ENCODE measurements at regions not wholly inside any gene's neighbourhood (a gene's known extent, or its start where the extent isn't known, plus 50 kb on each side); places are given as distances from the start of the nearest gene placed in this dataset.

DNA sequence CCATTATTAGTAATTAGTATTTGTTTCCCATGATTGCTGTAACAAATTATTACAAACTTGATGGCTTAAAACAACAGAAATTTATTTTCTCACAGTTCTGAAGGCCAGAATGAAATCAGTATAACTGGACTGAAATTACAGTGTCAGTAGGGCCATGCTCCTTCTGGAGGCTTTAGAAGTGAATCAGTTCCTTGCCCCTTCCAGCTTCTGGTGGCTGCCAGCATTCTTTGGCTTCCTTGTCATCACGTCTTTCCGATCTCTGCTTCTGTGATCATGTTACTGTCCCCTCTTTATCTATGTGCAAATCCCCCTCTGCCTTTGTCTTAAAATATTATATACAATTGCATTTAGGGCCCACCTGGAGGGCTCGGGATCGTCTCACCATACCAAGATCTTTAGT, 92.0 kb downstream of the FOXB1 start:
- no peak for DNase-seq

DNA sequence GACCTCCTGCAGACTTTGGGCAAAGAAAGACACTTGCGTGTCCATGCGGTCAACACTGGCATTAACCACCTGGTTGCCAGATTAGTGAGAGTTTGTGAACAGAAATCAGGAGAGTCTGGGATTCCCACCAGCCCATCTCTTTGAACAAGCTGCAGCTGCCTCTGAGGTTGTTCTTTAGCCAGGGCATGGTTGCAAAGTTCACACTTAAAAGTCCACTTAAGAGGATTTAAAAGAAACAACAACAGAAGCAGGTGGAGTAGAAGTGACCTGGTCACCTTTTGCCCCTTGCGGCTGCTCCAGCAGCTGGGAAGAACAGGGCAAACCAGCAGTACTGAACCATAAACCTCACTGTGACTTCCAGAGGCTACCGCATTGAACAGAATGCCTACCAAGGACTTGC, 97.3 kb downstream of the FOXB1 start:
- no peak for DNase-seq

DNA sequence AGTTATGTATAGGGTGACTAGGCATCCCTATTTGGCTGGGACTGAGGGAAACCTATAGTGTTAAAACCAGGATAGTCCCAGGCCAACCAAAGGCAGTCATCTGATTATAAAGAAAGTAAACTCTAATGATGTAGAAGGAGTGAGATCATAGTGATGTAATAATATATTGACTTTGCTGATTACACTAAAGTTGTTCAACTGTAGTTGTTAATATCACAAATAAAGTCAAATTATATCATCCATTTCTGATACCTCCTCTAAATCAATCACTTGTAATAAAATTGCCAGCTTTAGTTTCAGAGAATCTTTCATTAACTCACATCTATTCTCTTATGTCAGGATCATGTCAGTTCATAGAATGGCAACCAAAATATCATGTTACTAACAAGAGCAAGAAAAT, 98.6 kb downstream of the FOXB1 start:
- DNase-seq, result no peak

DNA sequence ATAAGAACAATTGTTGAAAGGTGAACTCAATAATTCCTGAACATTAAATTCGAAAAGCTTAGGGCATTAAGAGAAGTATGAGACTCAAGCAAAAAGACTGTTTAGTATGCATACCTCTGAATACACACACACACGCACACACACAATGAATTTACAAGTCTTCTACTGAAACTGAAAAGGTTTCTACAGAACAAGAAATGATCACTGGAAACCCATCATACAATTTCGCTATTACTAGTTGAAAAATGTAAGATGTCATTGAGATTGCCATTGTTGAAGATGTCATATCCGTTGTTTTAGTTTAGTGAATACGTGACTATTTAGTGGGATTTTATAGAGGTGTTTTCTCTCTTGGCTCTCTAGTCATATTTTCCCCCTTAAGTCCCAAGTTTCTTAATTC, 106.8 kb downstream of the FOXB1 start:
- no peak for DNase-seq

DNA sequence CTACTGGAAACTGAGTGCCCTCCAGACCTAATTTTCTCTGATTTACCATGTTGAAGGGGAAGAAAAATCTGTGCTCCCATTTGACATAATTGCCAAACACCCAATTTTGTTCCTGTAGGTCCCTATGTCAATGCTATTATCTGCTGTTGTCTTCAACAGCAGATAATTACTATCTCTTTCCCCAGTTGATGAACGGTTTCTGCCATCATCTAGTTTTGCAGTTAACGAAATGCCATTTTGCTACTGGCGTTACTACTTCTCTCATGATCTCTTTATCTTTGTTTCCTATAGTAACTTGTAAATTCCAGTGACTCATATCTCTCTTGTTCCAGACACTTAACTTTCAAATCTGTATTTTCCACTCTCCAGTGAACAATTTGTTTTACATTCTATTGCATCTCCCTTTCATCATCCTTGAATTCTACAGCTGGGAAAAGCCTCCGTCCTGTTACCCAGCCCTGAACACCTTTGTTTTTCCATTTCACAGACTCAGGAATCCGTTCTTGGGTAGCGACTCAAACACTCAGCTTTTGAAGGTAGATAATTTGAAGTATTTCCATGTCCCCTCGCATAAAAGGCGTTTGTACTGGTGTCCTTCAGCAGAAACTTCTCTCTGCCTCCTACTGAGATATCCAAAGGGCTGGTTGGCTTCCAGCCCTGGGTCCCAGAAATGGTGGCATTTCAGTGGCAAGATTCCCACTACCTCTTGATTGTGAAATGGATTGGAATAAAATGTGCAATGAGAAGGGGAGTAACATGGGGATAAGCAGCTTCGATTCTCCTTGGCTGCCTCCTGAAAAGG, 111.7 kb downstream of the FOXB1 start:
- no peak for DNase-seq

DNA sequence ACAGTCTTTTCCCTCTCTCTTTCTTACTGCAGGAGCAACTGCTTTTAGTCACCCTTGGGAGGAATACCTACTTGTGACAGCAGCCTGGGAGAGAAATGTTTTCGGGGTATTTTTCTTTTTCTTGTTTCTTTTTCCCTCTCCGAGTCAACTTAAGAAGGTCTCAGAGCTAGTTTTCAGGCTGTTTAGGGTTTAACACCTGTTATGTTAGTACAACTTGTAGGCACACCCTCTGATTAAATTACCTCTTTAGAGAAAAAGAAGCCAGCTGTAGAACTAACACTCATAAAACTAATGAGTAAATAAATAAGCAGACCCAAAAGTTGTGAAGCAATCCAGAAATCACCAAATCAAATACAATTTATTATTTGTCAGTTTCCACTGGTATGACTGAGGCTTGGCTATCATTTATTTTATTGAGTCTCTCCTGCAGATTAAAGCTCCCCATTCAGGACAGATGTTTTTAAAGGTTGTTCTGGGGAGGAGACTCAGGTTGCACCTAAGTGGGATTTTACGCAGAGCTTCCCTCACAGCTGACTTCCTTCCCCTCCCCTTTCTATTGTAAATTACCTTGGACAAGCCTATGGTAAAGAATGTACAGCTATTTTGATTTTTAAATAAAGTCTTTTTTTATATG, 112.5 kb downstream of the FOXB1 start:
- DNase-seq, result no peak

DNA sequence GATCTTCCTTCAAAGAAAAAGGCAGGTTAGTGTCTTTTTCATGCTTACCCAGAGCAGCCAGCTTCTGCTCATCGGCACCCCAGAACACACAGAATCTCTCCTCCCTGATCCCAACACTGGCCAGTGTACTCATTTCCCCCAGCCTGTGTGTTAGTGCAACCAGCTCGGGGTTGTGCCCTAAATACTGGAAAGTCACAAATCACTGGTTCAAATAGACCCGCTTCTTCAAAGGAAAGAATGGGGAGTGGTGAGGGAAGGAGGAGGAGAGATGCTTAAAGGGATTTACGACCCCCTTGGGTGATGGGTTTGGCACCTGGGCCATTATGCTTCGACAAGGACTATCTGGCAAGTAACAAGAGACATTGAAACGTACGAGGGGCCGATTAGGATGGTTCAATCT, 114.0 kb downstream of the FOXB1 start:
- DNase-seq, result peak; percentile 58

DNA sequence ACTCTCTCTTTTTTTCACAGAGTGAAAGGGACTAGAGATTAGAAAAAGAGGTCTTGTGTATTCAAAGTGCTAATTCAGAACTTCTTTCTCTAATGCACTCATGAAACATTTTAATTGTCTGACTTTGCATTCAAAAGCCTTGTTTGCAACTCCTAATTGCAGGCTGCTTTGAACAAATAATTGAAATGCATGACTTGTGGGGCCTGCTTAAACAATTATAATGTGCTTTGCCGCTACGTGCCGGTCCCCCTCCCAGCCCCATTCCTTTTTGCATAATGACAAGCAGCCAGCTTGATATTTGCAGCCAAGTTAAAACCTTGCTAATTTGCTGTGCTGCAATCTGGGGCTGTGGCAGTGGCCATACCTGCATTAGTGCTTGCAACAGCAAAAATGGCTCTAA, 114.5 kb downstream of the FOXB1 start:
- peak; percentile 50 for DNase-seq

DNA sequence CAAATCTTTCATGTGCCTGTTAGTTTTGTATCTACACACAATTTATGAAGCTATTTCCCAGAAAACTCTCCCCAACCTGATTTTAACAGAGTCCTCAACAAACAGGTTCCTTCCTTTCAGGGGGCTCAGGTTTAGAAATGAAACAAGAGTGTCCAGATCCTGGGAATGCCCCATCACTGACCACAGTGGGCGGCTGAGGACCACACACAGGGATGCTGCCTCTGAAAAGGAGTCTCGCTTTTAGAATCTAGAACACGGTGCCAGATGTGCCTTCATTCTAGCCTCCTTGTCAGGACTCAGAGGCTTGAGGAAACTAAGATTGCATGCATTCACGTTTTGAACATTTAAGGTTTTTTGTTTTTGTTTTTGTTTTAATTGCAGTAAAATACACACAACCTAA, 115.0 kb downstream of the FOXB1 start:
- DNase-seq, result no peak

DNA sequence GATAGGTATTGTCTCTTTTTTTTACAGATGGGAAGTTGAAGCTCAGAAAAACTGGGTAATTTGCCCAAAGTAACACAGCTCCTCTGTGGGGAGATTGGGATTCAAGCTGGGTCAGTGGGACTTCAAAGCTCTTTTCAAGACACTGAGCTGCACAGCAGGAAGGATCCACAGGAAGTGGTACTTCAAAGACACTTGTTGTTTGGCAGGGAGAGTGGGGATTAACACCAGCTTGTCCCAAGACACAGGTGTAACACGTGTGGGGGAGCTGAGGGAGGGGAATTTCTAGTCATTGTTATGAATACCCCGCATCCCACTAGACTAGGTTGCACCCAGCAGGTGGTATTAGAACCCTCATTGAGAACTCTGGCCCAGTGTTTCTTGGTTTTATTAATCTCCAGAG, 116.0 kb downstream of the FOXB1 start:
- DNase-seq, result no peak

DNA sequence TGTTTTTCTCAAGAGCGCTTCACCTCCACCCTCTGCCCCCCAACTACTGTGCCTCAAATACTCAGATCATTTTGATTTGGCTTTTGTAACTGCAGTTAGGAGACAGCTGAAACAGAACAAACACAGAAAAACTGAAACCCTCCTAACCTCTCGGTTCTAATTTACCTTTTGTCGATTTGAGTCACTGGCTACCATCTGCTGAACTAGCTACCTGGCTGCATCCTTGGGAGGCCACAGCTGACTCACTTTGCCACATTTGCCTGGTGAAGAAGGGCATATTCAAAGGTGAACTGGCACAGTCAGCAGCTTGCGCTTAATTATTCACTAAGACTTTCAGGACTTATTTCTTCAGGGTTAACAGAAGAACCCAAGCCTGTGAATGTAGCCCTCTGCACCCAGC, 117.7 kb downstream of the FOXB1 start:
- DNase-seq, result no peak

DNA sequence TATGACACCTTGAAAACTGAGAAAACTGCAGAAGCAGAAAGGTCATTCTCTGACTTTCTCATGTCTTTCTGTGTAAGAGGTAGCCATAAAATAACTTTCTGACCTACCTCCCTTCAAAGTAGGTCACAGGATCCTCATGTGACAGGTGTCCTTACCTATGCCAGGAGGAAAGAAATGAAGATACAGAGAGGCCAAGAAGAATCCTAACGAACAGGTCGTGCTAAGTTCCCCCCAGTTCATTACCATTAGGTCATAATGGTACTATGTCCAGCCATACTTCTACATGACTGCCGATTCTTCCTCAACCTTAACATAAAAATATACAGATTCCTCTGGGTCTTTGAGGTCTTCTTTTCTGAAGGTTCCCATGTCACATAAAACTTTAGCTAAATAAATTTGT, 118.6 kb downstream of the FOXB1 start:
- no peak for DNase-seq

DNA sequence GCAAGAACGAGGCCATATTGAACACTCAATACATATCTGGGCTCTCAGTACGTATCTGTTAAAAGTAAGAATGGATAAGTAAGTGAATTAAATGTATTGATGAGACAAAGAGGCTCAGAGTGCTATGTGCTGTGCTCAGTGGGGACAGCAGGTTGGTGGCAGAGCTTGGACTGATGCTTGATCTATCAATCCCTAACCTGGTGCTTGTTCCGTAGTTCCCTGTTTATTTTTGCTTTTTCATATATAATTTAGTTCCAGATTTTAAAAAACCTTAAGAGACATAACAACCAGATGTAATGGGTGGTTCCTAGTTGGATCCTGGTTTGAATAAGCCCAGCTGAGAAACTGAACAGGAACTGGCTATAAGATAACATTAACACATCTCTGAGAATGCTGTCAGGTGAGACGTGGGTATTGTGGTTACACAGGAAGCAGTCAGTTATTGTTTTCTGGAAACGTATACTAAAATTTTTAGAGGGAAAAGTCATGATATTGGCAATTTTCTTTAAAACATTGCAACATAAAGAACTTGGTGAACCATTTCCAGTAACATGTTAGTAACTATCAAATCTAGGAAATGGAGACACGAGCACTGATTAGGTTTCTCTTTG, 120.5 kb downstream of the FOXB1 start:
- no peak for DNase-seq

DNA sequence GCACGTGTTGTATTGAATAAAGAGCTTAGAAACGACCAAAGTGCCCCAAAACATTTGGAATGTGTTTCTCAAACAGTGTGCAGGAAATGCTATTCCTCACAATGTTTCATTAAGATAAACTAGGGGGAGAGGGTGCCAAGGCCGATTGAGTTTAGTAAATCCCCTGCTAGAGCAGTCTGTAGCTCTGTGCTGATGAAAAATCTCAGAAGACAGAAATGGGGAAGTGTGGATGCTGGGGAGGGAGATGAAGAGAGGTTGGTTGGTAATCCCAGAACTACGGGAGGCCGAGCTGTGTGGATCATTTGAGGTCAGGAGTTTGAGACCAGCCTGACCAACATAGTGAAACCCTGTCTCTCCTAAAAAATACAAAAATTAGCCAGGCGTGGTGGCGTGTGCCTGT, 121.2 kb downstream of the FOXB1 start:
- no peak for DNase-seq

DNA sequence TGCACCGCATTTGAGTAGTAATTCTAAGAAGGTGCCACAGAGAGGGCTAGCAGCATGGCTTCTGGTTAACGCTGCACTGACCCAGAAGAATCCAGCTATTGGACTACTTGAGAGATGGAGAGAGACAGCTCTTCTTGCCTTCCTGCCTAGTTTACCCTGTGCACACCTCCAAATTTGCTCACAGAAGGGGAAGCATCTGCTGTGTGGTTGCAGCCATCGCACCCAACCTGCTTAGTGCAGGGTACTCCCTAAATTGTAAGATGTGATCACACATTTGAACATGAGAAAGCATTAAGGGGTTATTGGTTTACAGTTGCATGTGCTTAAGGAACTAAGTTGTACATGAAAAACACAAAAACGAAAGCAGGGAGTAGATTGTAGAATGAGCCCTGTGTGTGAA, 122.1 kb downstream of the FOXB1 start:
- no peak for DNase-seq

DNA sequence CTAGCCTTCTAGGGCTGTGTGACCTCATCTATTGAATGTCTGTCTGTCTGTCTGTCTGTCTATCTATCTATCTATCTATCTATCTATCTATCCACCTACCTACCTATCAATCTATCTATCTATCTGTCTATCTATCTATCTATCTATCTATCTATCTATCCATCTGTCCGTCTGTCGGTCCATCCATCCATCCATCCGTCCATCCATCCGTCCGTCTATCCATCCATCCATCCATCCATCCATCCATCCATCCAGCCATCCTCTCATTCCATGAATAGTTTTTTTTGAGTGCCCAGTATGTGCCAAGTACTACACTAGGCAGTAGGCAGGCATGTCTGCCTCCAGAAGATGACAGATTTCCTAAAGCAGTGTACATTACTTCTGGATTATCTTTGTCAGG, 122.5 kb downstream of the FOXB1 start:
- DNase-seq, result no peak

DNA sequence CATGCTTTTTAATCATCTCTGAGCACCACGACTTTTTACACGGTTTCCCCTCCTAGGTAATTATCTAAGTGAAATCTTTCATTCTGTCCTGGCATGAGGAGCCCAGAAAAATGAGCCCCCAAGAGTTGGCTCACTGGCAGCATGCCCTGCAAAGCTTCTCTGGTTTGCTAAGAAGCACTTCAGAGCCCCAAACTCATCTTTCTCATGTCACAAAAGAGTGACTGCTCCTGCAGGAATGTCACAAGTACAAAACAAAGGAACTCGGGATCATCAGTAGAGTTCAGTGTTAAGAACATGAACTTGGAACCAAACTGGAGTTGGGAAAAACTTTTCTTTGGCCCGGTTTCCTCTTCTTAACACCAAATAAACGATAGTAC, 123.9 kb downstream of the FOXB1 start:
- DNase-seq, result no peak

DNA sequence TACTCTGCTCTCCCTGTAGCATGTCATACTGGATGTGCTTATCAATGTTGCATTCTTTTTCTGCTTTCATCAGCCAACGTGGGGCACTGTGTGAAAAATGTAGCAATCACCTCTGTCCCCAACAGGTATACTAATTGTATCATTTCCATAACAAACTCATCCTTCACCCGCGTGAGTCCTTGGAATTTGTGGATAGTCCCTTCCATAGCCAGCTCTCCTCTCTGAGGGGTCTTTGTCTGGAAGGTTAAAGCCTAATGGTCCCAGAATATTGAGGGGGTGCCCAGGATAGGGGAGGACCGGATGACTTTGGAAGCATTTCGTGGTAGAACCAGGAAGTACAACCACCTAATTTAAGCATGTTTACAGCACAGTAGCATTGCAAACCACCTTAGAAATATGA, 124.6 kb downstream of the FOXB1 start:
- DNase-seq, result no peak

DNA sequence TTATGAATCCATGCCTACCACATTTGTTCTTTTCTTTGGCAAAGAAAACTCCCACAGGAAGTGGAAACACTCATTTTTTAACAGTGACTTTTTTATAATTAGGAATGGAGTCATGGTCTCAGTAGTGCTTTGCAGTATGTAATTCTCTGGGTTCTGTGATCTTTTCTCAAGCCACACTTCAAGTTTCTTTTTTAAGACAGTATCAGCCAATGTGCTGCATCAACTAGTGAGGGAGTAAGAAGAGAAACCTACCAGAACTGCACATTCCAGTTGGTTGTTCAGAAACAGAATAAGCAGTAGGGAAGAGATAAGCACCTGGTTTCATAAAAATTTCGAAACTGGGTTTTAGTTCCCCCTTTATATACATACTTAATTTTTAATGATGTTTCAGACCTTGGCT, 126.3 kb downstream of the FOXB1 start:
- DNase-seq, result no peak

DNA sequence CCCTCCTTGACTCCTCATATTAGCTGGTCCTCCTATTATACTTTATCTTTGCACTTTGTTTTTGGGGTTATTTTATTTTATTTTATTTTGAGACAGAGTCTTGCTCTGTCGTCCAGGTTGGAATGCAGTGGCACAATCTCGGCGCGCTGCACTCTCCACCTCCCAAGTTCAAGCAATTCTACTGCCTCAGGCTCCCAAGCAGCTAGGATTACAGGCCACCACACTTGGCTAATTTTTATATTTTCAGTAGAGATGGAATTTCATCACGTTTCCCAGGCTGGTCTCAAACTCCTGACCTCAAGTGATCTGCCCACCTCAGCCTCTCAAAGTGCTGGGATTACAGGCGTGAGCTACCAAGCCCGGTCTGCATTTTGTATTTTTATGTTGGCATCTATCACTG, 126.7 kb downstream of the FOXB1 start:
- DNase-seq, result no peak

DNA sequence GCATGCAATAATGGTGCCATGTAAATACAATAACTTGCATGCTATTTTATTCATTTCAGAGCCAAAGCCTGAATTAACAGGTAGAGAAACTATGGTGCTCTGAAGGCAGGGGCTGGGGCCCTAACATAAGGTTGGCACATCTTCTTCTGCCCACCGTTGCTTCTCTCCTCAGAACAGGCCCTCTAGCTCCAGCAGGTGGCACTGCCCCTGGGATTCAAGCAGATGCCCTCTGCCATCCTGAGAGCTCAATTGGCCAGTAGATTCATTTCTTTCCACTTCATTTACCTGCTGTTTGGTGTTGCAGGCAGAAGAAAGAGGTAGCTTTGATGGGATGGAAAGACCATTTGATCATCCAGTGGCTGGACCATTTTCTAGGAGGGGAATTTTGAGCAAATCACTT, 130.5 kb downstream of the FOXB1 start:
- no peak for DNase-seq

DNA sequence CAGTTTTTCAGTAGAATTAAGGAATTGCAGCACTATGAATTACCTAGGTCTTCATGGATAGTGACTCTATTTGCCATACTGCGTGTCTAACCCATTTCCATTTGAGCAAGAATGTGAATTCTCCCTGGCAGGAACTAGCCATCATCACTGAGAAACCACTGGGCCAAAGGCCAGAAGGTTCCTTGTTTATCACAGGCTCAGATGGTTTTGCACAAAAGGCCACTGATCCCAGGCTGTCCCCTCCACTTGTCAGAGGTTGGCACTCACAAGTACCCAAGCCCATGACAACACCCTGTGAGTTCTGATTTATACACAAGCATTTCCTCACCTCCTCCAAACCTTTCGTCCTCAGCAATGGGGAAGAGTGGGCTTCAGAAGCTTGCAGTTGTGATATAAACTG, 131.8 kb downstream of the FOXB1 start:
- no peak for DNase-seq

DNA sequence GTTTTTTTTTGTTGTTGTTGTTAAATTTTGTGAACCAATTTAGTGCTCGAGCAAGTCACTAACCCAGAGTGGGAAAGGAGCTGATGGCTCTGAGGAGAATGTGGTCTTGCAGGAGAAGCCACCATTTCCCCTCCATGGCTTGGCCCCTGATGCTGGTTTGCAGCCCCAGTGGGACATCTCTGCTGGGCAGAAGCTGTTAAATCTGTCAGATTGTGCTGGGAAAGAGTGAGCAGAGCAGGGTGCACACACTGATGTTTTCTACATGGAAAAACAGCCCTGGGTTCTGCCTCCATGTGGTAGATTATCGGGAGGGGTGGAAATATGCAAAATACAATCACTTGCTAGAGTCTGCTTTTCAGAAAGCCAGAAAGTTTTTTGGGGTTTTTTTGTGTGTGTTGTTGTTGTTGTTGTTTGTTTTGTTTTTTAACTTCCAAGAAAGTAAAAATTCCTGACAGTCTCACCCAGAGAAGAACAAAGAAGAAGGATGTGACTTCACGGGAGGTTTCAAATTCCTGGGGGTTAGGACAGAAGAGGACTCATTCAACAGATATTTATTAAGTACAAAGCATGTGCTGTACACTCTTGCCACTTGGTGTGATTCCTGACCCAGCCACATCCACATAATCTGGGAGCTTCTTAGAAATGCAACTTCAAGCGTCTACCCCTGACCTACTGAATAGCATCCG, 133.7 kb downstream of the FOXB1 start:
- no peak for DNase-seq

DNA sequence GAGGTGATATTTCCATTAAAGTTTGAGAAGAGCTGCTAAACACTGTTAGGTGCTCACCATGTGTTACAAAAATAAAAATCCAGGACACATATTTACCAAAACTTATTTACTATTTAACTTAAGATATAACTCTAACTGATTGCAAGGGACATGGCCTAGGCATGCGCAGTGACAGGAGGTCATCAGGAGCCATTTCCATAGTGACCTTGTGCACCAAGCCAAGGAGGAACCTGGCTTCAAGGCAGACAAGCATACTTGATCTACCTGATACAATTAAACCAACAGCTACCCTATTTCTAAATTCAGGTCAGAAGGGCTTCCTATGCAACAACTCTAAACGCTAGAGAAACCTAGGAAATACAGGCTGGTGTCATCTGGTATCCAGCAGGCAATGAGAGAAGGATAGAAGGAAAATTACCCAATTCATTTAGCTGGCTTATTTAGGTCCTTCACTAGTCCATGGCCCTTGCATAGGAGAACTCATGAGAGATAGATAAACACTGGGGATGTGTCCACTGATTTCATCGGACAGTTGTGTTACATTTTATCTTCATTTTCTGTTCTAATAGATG, 134.4 kb downstream of the FOXB1 start:
- no peak for DNase-seq
